ENCODE measurements at regions not wholly inside any gene's neighbourhood (a gene's known extent, or its start where the extent isn't known, plus 50 kb on each side); places are given as distances from the start of the nearest gene placed in this dataset.

- DNase-seq (ENCODE audit: low read depth in 2 of 3, low spot score in 2 of 3) = no peak
Measured at GRCh38 chrX:14194711-14195110, 165.0 kb upstream of the GEMIN8 start.

DNA sequence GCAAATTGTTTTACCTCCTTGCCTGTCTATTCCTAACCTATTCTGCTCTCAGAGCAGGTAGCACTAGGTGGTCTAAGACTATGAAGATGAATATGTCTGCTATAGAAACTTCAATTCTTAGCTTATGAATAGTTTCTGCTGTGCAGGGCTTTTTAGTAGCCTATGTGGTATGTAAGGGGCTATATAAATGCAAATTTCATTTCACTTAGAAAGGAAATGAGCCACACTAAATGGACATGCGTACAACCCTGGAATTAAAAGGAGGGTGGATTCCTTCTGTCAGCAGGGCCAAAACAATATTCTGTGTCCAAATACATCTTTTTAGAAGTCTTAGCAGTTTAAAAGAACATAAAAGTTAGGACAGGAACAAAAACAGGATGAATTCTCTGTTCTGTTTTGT is 163.9 kb upstream of the GEMIN8 start:
- DNase-seq (ENCODE audit: low read depth in 2 of 3, low spot score in 2 of 3) = no peak

GRCh38 chrX:14173873-14174272 is 144.2 kb upstream of the GEMIN8 start:
- no peak for DNase-seq (ENCODE audit: low read depth in 2 of 3, low spot score in 2 of 3)

DNA sequence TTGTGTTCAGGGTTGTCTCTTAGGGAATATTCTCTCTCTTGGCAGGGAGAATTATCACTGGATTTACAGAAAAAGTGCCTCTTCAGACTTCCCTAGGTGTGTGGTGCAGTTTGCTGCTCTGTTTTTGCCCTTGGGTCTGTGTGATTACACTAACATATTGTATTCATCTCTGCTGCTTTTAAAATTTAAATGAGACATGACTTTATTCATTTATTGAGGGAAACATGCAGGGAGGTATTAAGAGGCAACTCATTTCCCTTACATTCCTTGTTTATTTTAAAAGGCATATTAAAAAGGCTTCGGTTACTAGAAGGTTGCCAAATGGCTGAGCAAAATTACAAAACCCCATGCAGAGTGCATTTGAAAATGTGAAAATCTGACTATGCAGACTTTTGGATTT is 135.1 kb upstream of the GEMIN8 start:
- DNase-seq (ENCODE audit: low read depth in 2 of 3, low spot score in 2 of 3) = no peak

- DNase-seq (ENCODE audit: low read depth in 2 of 3, low spot score in 2 of 3) = no peak
Measured at GRCh38 chrX:14125462-14125861, 95.8 kb upstream of the GEMIN8 start.

DNA sequence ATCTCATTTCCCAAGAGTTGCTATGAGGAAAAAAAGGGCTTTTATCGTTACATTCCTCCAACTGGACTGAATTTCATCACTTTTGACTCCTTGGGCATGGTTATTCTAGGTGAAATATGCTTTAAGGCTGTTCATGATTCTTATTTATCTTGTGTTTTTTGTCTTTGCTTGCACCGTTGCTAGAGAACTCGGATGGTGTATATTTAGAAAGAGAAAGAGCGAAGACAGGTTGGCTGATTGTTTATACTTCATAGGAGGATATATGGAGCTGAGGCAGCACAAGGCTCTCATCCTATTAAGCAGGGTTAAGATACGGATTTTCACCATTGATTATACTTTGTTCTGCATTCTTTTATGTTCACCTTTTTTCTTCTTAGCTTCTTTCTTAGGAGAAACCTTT is 94.9 kb upstream of the GEMIN8 start:
- DNase-seq (ENCODE audit: low read depth in 2 of 3, low spot score in 2 of 3) = no peak

- DNase-seq (ENCODE audit: low read depth in 2 of 3, low spot score in 2 of 3) = peak in 2 of 3 donors; percentile 26 to 60
Measured at GRCh38 chrX:14095702-14096101, 66.0 kb upstream of the GEMIN8 start.

DNA sequence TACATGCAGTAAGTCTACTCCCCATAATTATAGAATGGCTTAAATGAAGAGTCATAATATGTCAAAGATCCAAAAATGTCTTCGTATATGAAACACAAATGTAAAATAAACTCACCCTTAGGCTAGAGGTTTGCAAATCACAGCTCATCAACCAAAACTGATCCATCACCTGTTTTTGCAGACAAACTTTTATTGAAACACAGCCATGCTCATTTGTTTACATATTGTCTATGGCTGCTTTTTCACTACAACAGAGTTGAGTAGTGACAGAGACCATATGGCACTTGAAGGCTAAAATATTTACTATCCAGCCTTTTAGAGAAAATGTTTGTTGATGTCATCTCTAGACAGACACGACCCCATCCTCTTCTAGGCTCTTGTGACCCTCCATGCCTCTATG is 64.5 kb upstream of the GEMIN8 start:
- no peak for DNase-seq (ENCODE audit: low read depth in 2 of 3, low spot score in 2 of 3)

- no peak for DNase-seq (ENCODE audit: low read depth in 2 of 3, low spot score in 2 of 3)
Measured at GRCh38 chrX:14084466-14084865, 54.8 kb upstream of the GEMIN8 start.

- DNase-seq (ENCODE audit: low read depth in 2 of 3, low spot score in 2 of 3) = no peak
Measured at GRCh38 chrX:14083783-14084182, 54.1 kb upstream of the GEMIN8 start.

DNA sequence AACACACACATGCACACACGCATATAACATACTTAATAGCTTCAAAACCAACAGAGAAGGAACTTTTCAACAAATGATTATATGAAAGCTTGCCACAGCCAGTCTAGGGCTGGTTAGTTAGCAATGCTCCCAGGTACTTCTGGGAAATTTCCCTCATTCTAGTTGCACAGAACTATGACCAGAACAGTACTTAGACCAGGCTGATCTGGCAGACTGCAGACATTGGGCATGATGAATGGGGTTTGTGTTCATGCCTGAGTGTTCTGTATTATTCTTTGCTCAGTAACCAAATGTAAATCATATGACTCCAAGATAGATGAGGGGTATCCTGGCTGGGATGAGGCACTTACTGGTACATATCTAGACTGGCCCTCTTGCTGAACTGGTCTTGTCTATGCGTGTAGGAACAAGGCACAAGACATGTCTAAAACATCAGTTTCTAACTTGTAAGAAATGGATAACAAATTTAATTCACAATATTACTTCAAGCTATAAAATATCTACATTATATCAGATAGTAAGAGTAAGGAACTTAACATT is 50.3 kb upstream of the GEMIN8 start:
- no peak for DNase-seq (ENCODE audit: low read depth in 2 of 3, low spot score in 2 of 3)

Measured in hematopoietic multipotent progenitor cell (in vitro differentiated cells).